AG04449 (cell line): ENCODE measurements at regions not wholly inside any gene's neighbourhood (a gene's known extent, or its start where the extent isn't known, plus 50 kb on each side); places are given as distances from the start of the nearest gene placed in this dataset.

ENCODE experiments used
- CTCF ChIA-PET: fragments of 350-600 bp; formaldehyde crosslinking; extraction: SDS; loops from one replicate; lab custom pipeline; 2021; ENCODE audit warnings: antibody characterized with exemption; lab: Yijun Ruan, JAX
- POLR2A ChIA-PET: fragments of 400-600, 350-600 bp; formaldehyde crosslinking; extraction: SDS; loops from one replicate; lab custom pipeline; 2020; ENCODE audit warnings: antibody characterized with exemption, inconsistent platforms; lab: Yijun Ruan, JAX
- DNase-seq: peaks from one replicate; pipeline ENCODE4 v3.0.0-alpha.2; 2010; ENCODE audit warnings: low read depth, low spot score
- H3K4me3 ChIP-seq: 2 replicates; pipeline ENCODE4 v1.5.1; 2011; ENCODE audit warnings: low read depth, mild to moderate bottlenecking, control low read depth, low read length
- CTCF ChIP-seq: IDR thresholded peaks from one replicate; pipeline ENCODE4 v1.5.1; 2011; ENCODE audit warnings: mild to moderate bottlenecking, moderate library complexity, low read length, control low read depth, inconsistent platforms; ENCODE audit not compliant: insufficient read depth; ENCODE audit errors: missing control alignments

- ChIA-PET POLR2A (no interaction called here), CTCF (no interaction called here)
- TF ChIP-seq CTCF = no peak
- no peak for DNase-seq
- no peak overlapping the region for H3K4me3 ChIP-seq
Measured at GRCh38 chr6:81148751-81149150, 603.7 kb downstream of the TENT5A start.

DNA sequence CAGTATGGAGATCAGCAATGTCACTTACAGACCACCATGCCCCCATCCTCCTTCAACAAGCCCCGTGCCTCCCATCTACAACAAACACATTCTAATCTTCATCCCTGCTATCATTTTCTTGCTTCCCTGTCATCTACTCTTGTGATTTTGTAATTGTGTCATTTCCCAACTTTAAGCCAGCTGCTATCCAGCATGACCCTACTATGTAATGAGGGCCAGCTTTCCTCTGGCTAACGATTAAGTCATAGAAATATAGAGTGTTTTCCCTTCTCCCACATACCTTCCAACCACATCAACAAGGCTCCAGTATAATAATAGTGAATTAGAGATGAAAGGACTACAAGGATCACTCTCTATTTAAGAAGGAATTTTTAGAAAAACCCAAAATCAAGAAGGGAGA is 607.0 kb downstream of the TENT5A start:
- no peak for TF ChIP-seq CTCF
- ChIA-PET CTCF (no interaction called here), POLR2A (no interaction called here)
- H3K4me3 ChIP-seq = no peak overlapping the region
- no peak for DNase-seq

DNA sequence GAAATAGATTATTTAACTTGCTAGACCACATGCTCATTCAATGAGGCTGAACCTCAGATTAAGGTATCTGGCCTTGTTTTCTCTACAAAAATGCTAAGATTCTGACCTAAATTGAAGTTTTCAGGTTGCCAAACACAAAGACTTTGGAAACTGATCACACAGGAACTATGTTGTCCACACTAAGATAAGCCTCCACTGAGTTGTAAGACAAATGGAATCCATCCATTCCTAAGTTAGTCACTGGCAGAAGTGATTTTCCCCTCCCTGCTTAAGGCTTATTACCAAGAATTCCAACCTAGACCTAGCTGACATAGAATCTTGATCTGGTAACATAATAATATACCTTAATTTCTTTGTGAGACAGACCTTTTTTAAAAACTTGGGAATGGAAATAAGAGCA is 608.1 kb downstream of the TENT5A start:
- ChIA-PET CTCF (no interaction called here), POLR2A (interaction anchor here (0.6 kb wide), 1 partner anchor 262 kb away, joined by 3 read pairs; no protein-coding TSS in a partner anchor)
- TF ChIP-seq CTCF = no peak

GRCh38 chr6:81138236-81138635 is 614.2 kb downstream of the TENT5A start:
- POLR2A ChIA-PET = no interaction called here
- TF ChIP-seq CTCF = no peak
- CTCF ChIA-PET = no interaction called here
- no peak for DNase-seq
- H3K4me3 ChIP-seq = no peak overlapping the region

More for the DNA sequence above, 608.1 kb downstream of the TENT5A start:
- H3K4me3 ChIP-seq = no peak overlapping the region
- no peak for DNase-seq

- ChIA-PET CTCF (no interaction called here), POLR2A (no interaction called here)
- no peak overlapping the region for H3K4me3 ChIP-seq
- no peak for TF ChIP-seq CTCF
- no peak for DNase-seq
Measured at GRCh38 chr6:81130969-81131368, 621.5 kb downstream of the TENT5A start.

- ChIA-PET POLR2A (no interaction called here), CTCF (no interaction called here)
- H3K4me3 ChIP-seq = no peak overlapping the region
- TF ChIP-seq CTCF = no peak
- DNase-seq = no peak
Measured at GRCh38 chr6:81130061-81130460, 622.4 kb downstream of the TENT5A start.
